T-cell (primary cell): ENCODE measurements at regions not wholly inside any gene's neighbourhood (a gene's known extent, or its start where the extent isn't known, plus 50 kb on each side); places are given as distances from the start of the nearest gene placed in this dataset.

Source experiments
- ATAC-seq, 4 experiments: fragments of 200-7000 bp in 3 of 4; fragments of 150-1000 bp in 1 of 4; cut with Tn5 transposase; replicated peaks in 1 of 4; 1 replicate in 3 of 4; 2 replicates in 1 of 4; pipeline ENCODE4 v1.10.0; 2021; ENCODE audit warnings: moderate library complexity in 3 of 4, mild to moderate bottlenecking in 2 of 4, moderate number of reproducible peaks in 1 of 4
- CTCF ChIA-PET, 2 donors: fragments of 300-600 bp; sonication (Branson Sonifier 250); formaldehyde crosslinking; loops; one replicate each; lab custom pipeline; 2022; ENCODE audit warnings: antibody characterized with exemption in 2 of 2; lab: Charles Lee
- POLR2A ChIA-PET, 2 donors: fragments of 300-600 bp; sonication (Branson Sonifier 250); formaldehyde crosslinking; loops; one replicate each; lab custom pipeline; 2022; ENCODE audit warnings: antibody characterized with exemption in 2 of 2; lab: Charles Lee
- DNase-seq, 35 experiments: peaks; one replicate each; pipeline versions ENCODE4 v3.0.0 to v3.0.0-alpha.2; 2013 to 2023
- H3K27ac ChIP-seq: one replicate; pipeline ENCODE4 v1.5.1; 2013; ENCODE audit warnings: low read length
- H3K27me3 ChIP-seq, 2 experiments: replicated peaks in 1 of 2; 1 replicate in 1 of 2; 2 replicates in 1 of 2; pipeline versions ENCODE4 v1.6.1 to v1.7.0; 2013; ENCODE audit warnings: low read length in 1 of 2, mixed read lengths in 1 of 2; ENCODE audit not compliant: control insufficient read depth in 2 of 2, insufficient read depth in 2 of 2; ENCODE audit errors: extremely low read depth in 1 of 2
- H3K36me3 ChIP-seq, 2 donors: 1 replicate in 1 of 2; 2 replicates in 1 of 2; pipeline versions ENCODE4 v1.6.1 to v1.7.0; 2013; ENCODE audit warnings: low read length in 1 of 2; ENCODE audit not compliant: control insufficient read depth in 2 of 2, insufficient read depth in 1 of 2; ENCODE audit errors: extremely low read depth in 1 of 2
- H3K4me1 ChIP-seq, 2 experiments: 1 replicate in 1 of 2; 2 replicates in 1 of 2; pipeline versions ENCODE4 v1.6.1 to v1.7.0; 2013; ENCODE audit warnings: low read length in 2 of 2, mixed read lengths in 1 of 2; ENCODE audit not compliant: insufficient read depth in 2 of 2, control insufficient read depth in 1 of 2; ENCODE audit errors: extremely low read depth in 1 of 2
- H3K4me3 ChIP-seq, 2 donors: 1 replicate in 1 of 2; 2 replicates in 1 of 2; pipeline versions ENCODE4 v1.5.1 to v1.7.0; 2013; ENCODE audit warnings: mild to moderate bottlenecking in 2 of 2, low read length in 1 of 2, moderate library complexity in 1 of 2; ENCODE audit not compliant: control insufficient read depth in 1 of 2; ENCODE audit errors: extremely low read depth in 1 of 2
- H3K9me3 ChIP-seq: 2 replicates; pipeline ENCODE4 v1.7.0; 2013
- H3K27ac Mint-ChIP-seq, 2 donors: one replicate each; pipeline ENCODE4 v1.8.0; 2020 to 2021; ENCODE audit warnings: mild to moderate bottlenecking in 2 of 2, mixed read lengths in 2 of 2
- H3K27me3 Mint-ChIP-seq, 2 donors: one replicate each; pipeline ENCODE4 v1.8.0; 2021 to 2022; ENCODE audit warnings: mixed read lengths in 2 of 2
- H3K36me3 Mint-ChIP-seq: one replicate; pipeline ENCODE4 v1.8.0; 2021; ENCODE audit warnings: mixed read lengths
- H3K4me1 Mint-ChIP-seq, 3 donors: one replicate each; pipeline ENCODE4 v1.8.0; 2020 to 2022; ENCODE audit warnings: mixed read lengths in 3 of 3, mild to moderate bottlenecking in 1 of 3
- H3K4me3 Mint-ChIP-seq, 3 donors: one replicate each; pipeline ENCODE4 v1.8.0; 2020 to 2022; ENCODE audit warnings: mild to moderate bottlenecking in 3 of 3, mixed read lengths in 3 of 3, moderate library complexity in 3 of 3
- H3K9me3 Mint-ChIP-seq, 3 donors: one replicate each; pipeline ENCODE4 v1.8.0; 2020 to 2022; ENCODE audit warnings: mixed read lengths in 3 of 3
- WGBS: methylation state at CpG from one replicate; pipeline ENCODE4 v1.1.5; 2013; ENCODE audit warnings: missing lambda C conversion rate; ENCODE audit not compliant: insufficient coverage; 5-methylcytosine and 5-hydroxymethylcytosine counted together

- H3K27ac ChIP-seq: no peak overlapping the region
- CTCF ChIA-PET: no interaction called here
- 86% methylated on average over 1 of the region's 5 CpGs for WGBS
- ATAC-seq: no peak
- H3K4me1 ChIP-seq: no peaks in the 10 kb centered on the region
- no peaks in the 10 kb centered on the region for H3K9me3 ChIP-seq
- no peaks in the 10 kb centered on the region for H3K4me1 Mint-ChIP-seq
- H3K9me3 Mint-ChIP-seq: peaks cover 0 to 8% (median 3%) of the 10 kb centered on the region in 3 donors
- no peak overlapping the region for H3K4me3 ChIP-seq
- no peaks in the 10 kb centered on the region for H3K36me3 Mint-ChIP-seq
- no peak for DNase-seq
- H3K27ac Mint-ChIP-seq: no peak overlapping the region
- POLR2A ChIA-PET: no interaction called here
- H3K36me3 ChIP-seq: no peaks in the 10 kb centered on the region
- peaks cover 2 to 4% of the 10 kb centered on the region in 2 donors for H3K27me3 Mint-ChIP-seq
- peaks cover 0 to 2% of the 10 kb centered on the region in 2 experiments for H3K27me3 ChIP-seq
- H3K4me3 Mint-ChIP-seq: no peak overlapping the region
These were observed 227.1 kb upstream of the ZFHX3 start for GRCh38 chr16:73275024-73275423.

GRCh38 chr16:73274140-73274539 is 226.2 kb upstream of the ZFHX3 start:
- H3K27ac Mint-ChIP-seq: no peak overlapping the region

GRCh38 chr16:73268366-73268993 is 220.6 kb upstream of the ZFHX3 start:
- Histone ChIP-seq H3K27me3 (peaks cover 0 to 2% of the 10 kb centered on the region in 2 experiments), H3K4me3 (no peak overlapping the region), H3K36me3 (no peaks in the 10 kb centered on the region), H3K27ac (no peak overlapping the region), H3K4me1 (no peaks in the 10 kb centered on the region), H3K9me3 (no peaks in the 10 kb centered on the region)
- Mint-ChIP-seq H3K9me3 (peaks cover 0 to 11% (median 3%) of the 10 kb centered on the region in 3 donors), H3K4me1 (no peaks in the 10 kb centered on the region), H3K27me3 (no peaks in the 10 kb centered on the region), H3K27ac (no peak overlapping the region), H3K4me3 (no peak overlapping the region), H3K36me3 (no peaks in the 10 kb centered on the region)
- ATAC-seq (no peak), DNase-seq (no peak)
- WGBS: 90% methylated on average over 10 of the region's 14 CpGs
- ChIA-PET POLR2A (no interaction called here), CTCF (no interaction called here)

More at GRCh38 chr16:73274140-73274539, 226.2 kb upstream of the ZFHX3 start:
- H3K9me3 ChIP-seq: no peaks in the 10 kb centered on the region
- H3K4me3 ChIP-seq: no peak overlapping the region
- 75% methylated on average over 1 of the region's 1 CpG for WGBS
- Mint-ChIP-seq H3K4me1 (no peaks in the 10 kb centered on the region), H3K9me3 (peaks cover 0 to 8% (median 0%) of the 10 kb centered on the region in 3 donors), H3K36me3 (no peaks in the 10 kb centered on the region), H3K27me3 (peaks cover 2 to 4% of the 10 kb centered on the region in 2 donors), H3K4me3 (no peak overlapping the region)
- no peak for DNase-seq
- ChIA-PET CTCF (no interaction called here), POLR2A (no interaction called here)
- H3K36me3 ChIP-seq: no peaks in the 10 kb centered on the region
- no peaks in the 10 kb centered on the region for H3K4me1 ChIP-seq
- H3K27ac ChIP-seq: no peak overlapping the region
- no peak for ATAC-seq
- peaks cover 0 to 2% of the 10 kb centered on the region in 2 experiments for H3K27me3 ChIP-seq

- no peak for ATAC-seq
- no CpG with 5 or more reads among the region's 5 CpGs for WGBS
- Histone ChIP-seq H3K27me3 (no peaks in the 10 kb centered on the region), H3K4me1 (no peaks in the 10 kb centered on the region), H3K9me3 (no peaks in the 10 kb centered on the region), H3K4me3 (no peak overlapping the region), H3K36me3 (no peaks in the 10 kb centered on the region), H3K27ac (no peak overlapping the region)
- no peak for DNase-seq
- H3K4me3 Mint-ChIP-seq: no peak overlapping the region
- H3K27ac Mint-ChIP-seq: no peak overlapping the region
- no peaks in the 10 kb centered on the region for H3K27me3 Mint-ChIP-seq
- ChIA-PET POLR2A (no interaction called here), CTCF (no interaction called here)
- H3K9me3 Mint-ChIP-seq: peaks cover 0 to 19% (median 5%) of the 10 kb centered on the region in 3 donors
- H3K36me3 Mint-ChIP-seq: no peaks in the 10 kb centered on the region
- H3K4me1 Mint-ChIP-seq: no peaks in the 10 kb centered on the region
These were observed 218.0 kb upstream of the ZFHX3 start for GRCh38 chr16:73265935-73266334.

GRCh38 chr16:73265124-73265837 is 217.4 kb upstream of the ZFHX3 start:
- ChIA-PET POLR2A (no interaction called here), CTCF (no interaction called here)
- no peak overlapping the region for H3K4me3 ChIP-seq
- Mint-ChIP-seq H3K27ac (no peak overlapping the region), H3K27me3 (no peaks in the 10 kb centered on the region), H3K4me3 (no peak overlapping the region), H3K9me3 (peaks cover 0 to 19% (median 5%) of the 10 kb centered on the region in 3 donors), H3K4me1 (no peaks in the 10 kb centered on the region), H3K36me3 (no peaks in the 10 kb centered on the region)
- no peaks in the 10 kb centered on the region for H3K36me3 ChIP-seq
- no peak for ATAC-seq
- DNase-seq: no peak
- H3K27me3 ChIP-seq: no peaks in the 10 kb centered on the region
- no peaks in the 10 kb centered on the region for H3K4me1 ChIP-seq
- no peaks in the 10 kb centered on the region for H3K9me3 ChIP-seq
- no peak overlapping the region for H3K27ac ChIP-seq
- 88% methylated on average over 4 of the region's 10 CpGs for WGBS

GRCh38 chr16:73262931-73263330 is 215.0 kb upstream of the ZFHX3 start:
- no peak for ATAC-seq
- no peaks in the 10 kb centered on the region for H3K9me3 ChIP-seq
- Mint-ChIP-seq H3K9me3 (peaks cover 0 to 22% (median 5%) of the 10 kb centered on the region in 3 donors), H3K4me1 (no peaks in the 10 kb centered on the region), H3K4me3 (no peak overlapping the region), H3K27ac (no peak overlapping the region), H3K36me3 (no peaks in the 10 kb centered on the region), H3K27me3 (no peaks in the 10 kb centered on the region)
- POLR2A ChIA-PET: no interaction called here
- CTCF ChIA-PET: no interaction called here
- DNase-seq: no peak
- no CpG with 5 or more reads among the region's 2 CpGs for WGBS
- no peak overlapping the region for H3K4me3 ChIP-seq
- no peaks in the 10 kb centered on the region for H3K4me1 ChIP-seq
- H3K36me3 ChIP-seq: no peaks in the 10 kb centered on the region
- H3K27me3 ChIP-seq: no peaks in the 10 kb centered on the region
- H3K27ac ChIP-seq: no peak overlapping the region
